WTC11 (cell line): ENCODE measurements at regions not wholly inside any gene's neighbourhood (a gene's known extent, or its start where the extent isn't known, plus 50 kb on each side); places are given as distances from the start of the nearest gene placed in this dataset.

ENCODE experiments used
- ATAC-seq: fragments of 200-7000 bp; cut with Tn5 transposase; 2 replicates; pipeline ENCODE4 v1.10.0; 2021; ENCODE audit warnings: mild to moderate bottlenecking, moderate library complexity
- CTCF ChIA-PET: fragments of 300-600 bp; sonication (Branson Sonifier 250); formaldehyde crosslinking; loops from one replicate; lab custom pipeline; 2021; ENCODE audit warnings: antibody characterized with exemption; lab: Charles Lee
- POLR2A ChIA-PET: fragments of 350-600 bp; sonication (Branson Sonifier 250); formaldehyde crosslinking; loops from one replicate; lab custom pipeline; 2021; ENCODE audit warnings: antibody characterized with exemption; lab: Charles Lee
- DNase-seq: peaks from one replicate; pipeline ENCODE4 v3.0.0; 2021; ENCODE audit warnings: low spot score
- H3K27ac Mint-ChIP-seq: 2 replicates; pipeline ENCODE4 v1.8.0; 2021; ENCODE audit warnings: mixed read lengths
- H3K27me3 Mint-ChIP-seq: 2 replicates; pipeline ENCODE4 v1.8.0; 2021; ENCODE audit warnings: low read depth, mild to moderate bottlenecking, moderate library complexity, mixed read lengths
- H3K36me3 Mint-ChIP-seq: 2 replicates; pipeline ENCODE4 v1.8.0; 2021; ENCODE audit warnings: mixed read lengths
- H3K4me1 Mint-ChIP-seq: 2 replicates; pipeline ENCODE4 v1.8.0; 2022; ENCODE audit warnings: mixed read lengths
- H3K4me3 Mint-ChIP-seq: 2 replicates; pipeline ENCODE4 v1.8.0; 2021; ENCODE audit warnings: mild to moderate bottlenecking, moderate library complexity, mixed read lengths
- H3K9me3 Mint-ChIP-seq: 2 replicates; pipeline ENCODE4 v1.8.0; 2021; ENCODE audit warnings: mixed read lengths
- CBFB ChIP-seq: sonication (generic); formaldehyde crosslinking; IDR thresholded peaks from 2 replicates; pipeline ENCODE4 v1.8.1; 2022; ENCODE audit warnings: mild to moderate bottlenecking, low read depth, missing genetic modification reagents
- CREB1 ChIP-seq: sonication (generic); formaldehyde crosslinking; IDR thresholded peaks from 2 replicates; pipeline ENCODE4 v1.8.0; 2023; ENCODE audit warnings: mild to moderate bottlenecking, missing genetic modification reagents
- ELF4 ChIP-seq: sonication (generic); formaldehyde crosslinking; IDR thresholded peaks from 2 replicates; pipeline ENCODE4 v1.8.1; 2022; ENCODE audit warnings: low read depth, mild to moderate bottlenecking, moderate library complexity, missing genetic modification reagents
- GRHL2 ChIP-seq: fragments of 250-450 bp; sonication (Bioruptor Pico); IDR thresholded peaks from 2 replicates; pipeline ENCODE4 v1.8.0; 2022; ENCODE audit warnings: mild to moderate bottlenecking, moderate library complexity; ENCODE audit not compliant: insufficient replicate concordance, severe bottlenecking
- GTF2I ChIP-seq: fragments of 250-450 bp; sonication (Bioruptor Pico); conservative IDR thresholded peaks from 2 replicates; pipeline ENCODE4 v1.4.0; 2021; ENCODE audit warnings: mild to moderate bottlenecking
- MYBL2 ChIP-seq: sonication (generic); formaldehyde crosslinking; IDR thresholded peaks from 2 replicates; pipeline ENCODE4 v1.8.1; 2023; ENCODE audit warnings: mild to moderate bottlenecking, moderate library complexity, missing genetic modification reagents
- NFATC4 ChIP-seq: fragments of 250-450 bp; sonication (Bioruptor Pico); IDR thresholded peaks from 2 replicates; pipeline ENCODE4 v1.9.0; 2021; ENCODE audit warnings: mild to moderate bottlenecking
- TEAD4 ChIP-seq: sonication (generic); formaldehyde crosslinking; IDR thresholded peaks from 2 replicates; pipeline ENCODE4 v1.8.0; 2022; ENCODE audit warnings: mild to moderate bottlenecking, missing genetic modification reagents
- ZBTB21 ChIP-seq: sonication (generic); formaldehyde crosslinking; IDR thresholded peaks from 2 replicates; pipeline ENCODE4 v1.8.1; 2023; ENCODE audit warnings: mild to moderate bottlenecking, missing genetic modification reagents, borderline replicate concordance
- ZNF232 ChIP-seq: sonication (generic); formaldehyde crosslinking; IDR thresholded peaks from 2 replicates; pipeline ENCODE4 v1.8.0; 2022; ENCODE audit warnings: mild to moderate bottlenecking, missing genetic modification reagents
- ZNF317 ChIP-seq: sonication (generic); formaldehyde crosslinking; IDR thresholded peaks from 2 replicates; pipeline ENCODE4 v1.8.1; 2023; ENCODE audit warnings: low read depth, mild to moderate bottlenecking, moderate library complexity, missing genetic modification reagents, borderline replicate concordance
- ZNF423 ChIP-seq: fragments of 250-450 bp; sonication (Bioruptor Pico); IDR thresholded peaks from 2 replicates; pipeline ENCODE4 v2.1.2; 2022; ENCODE audit warnings: mild to moderate bottlenecking, moderate library complexity
- ZNF671 ChIP-seq: fragments of 250-450 bp; sonication (Bioruptor Pico); IDR thresholded peaks from 2 replicates; pipeline ENCODE4 v1.8.0; 2021; ENCODE audit warnings: mild to moderate bottlenecking
- TF ChIP-seq, protein P1 (sequence below): fragments of 250-450 bp; sonication (Bioruptor Pico); IDR thresholded peaks from 2 replicates; pipeline ENCODE4 v1.8.0; 2021; ENCODE audit warnings: mild to moderate bottlenecking
- TF ChIP-seq, protein P2 (sequence below): sonication (generic); formaldehyde crosslinking; IDR thresholded peaks from 2 replicates; pipeline ENCODE4 v1.8.0; 2022; ENCODE audit warnings: missing genetic modification reagents
- TF ChIP-seq, protein P3 (sequence below): fragments of 250-450 bp; sonication (Bioruptor Pico); IDR thresholded peaks from 2 replicates; pipeline ENCODE4 v1.9.0; 2021; ENCODE audit warnings: moderate library complexity, mild to moderate bottlenecking, inconsistent platforms, borderline replicate concordance
- TF ChIP-seq, protein P4 (sequence below): sonication (generic); formaldehyde crosslinking; IDR thresholded peaks from 2 replicates; pipeline ENCODE4 v1.8.1; 2022; ENCODE audit warnings: low read depth, mild to moderate bottlenecking, moderate library complexity, missing genetic modification reagents, borderline replicate concordance
- TF ChIP-seq, protein P5 (sequence below): sonication (generic); formaldehyde crosslinking; IDR thresholded peaks from 2 replicates; pipeline ENCODE4 v1.8.1; 2022; ENCODE audit warnings: low read depth, missing genetic modification reagents, borderline replicate concordance
- TF ChIP-seq, protein P6 (sequence below): sonication (generic); formaldehyde crosslinking; IDR thresholded peaks from 2 replicates; pipeline ENCODE4 v1.8.1; 2023; ENCODE audit warnings: mild to moderate bottlenecking, missing genetic modification reagents, moderate library complexity
- TF ChIP-seq, protein P7 (sequence below): sonication (generic); formaldehyde crosslinking; IDR thresholded peaks from 2 replicates; pipeline ENCODE4 v1.8.1; 2023; ENCODE audit warnings: mild to moderate bottlenecking, missing genetic modification reagents, moderate library complexity
- TF ChIP-seq, protein P8 (sequence below): fragments of 250-450 bp; sonication (Bioruptor Pico); IDR thresholded peaks from 2 replicates; pipeline ENCODE4 v1.9.0; 2021; ENCODE audit warnings: mild to moderate bottlenecking

DNA sequence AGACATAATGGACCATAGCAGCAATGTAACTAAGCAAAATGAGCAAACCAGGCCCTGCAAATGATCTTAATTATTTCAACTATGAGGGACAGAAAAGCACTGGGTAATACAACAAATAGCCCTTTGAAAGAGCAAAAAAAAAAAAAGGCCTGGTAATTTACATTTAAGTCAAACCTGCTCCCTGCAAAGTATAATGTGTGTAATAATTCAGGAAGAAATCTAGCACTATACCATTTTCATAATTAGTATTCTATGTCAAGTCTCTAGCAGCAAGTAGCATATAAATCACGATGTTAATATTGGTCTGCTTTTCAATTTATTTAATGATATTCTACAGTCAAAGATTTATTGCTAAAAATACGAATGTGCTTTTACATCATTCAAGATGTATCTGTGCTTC, 489.6 kb downstream of the BMP2 start (continued):
- TF ChIP-seq, protein P1, sequence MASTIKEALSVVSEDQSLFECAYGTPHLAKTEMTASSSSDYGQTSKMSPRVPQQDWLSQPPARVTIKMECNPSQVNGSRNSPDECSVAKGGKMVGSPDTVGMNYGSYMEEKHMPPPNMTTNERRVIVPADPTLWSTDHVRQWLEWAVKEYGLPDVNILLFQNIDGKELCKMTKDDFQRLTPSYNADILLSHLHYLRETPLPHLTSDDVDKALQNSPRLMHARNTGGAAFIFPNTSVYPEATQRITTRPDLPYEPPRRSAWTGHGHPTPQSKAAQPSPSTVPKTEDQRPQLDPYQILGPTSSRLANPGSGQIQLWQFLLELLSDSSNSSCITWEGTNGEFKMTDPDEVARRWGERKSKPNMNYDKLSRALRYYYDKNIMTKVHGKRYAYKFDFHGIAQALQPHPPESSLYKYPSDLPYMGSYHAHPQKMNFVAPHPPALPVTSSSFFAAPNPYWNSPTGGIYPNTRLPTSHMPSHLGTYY (CRISPR knock-in tag) = no peak
- TF ChIP-seq ZBTB21 (CRISPR knock-in tag) = no peak
- no peak for TF ChIP-seq TEAD4 (CRISPR knock-in tag)
- TF ChIP-seq, protein P2, sequence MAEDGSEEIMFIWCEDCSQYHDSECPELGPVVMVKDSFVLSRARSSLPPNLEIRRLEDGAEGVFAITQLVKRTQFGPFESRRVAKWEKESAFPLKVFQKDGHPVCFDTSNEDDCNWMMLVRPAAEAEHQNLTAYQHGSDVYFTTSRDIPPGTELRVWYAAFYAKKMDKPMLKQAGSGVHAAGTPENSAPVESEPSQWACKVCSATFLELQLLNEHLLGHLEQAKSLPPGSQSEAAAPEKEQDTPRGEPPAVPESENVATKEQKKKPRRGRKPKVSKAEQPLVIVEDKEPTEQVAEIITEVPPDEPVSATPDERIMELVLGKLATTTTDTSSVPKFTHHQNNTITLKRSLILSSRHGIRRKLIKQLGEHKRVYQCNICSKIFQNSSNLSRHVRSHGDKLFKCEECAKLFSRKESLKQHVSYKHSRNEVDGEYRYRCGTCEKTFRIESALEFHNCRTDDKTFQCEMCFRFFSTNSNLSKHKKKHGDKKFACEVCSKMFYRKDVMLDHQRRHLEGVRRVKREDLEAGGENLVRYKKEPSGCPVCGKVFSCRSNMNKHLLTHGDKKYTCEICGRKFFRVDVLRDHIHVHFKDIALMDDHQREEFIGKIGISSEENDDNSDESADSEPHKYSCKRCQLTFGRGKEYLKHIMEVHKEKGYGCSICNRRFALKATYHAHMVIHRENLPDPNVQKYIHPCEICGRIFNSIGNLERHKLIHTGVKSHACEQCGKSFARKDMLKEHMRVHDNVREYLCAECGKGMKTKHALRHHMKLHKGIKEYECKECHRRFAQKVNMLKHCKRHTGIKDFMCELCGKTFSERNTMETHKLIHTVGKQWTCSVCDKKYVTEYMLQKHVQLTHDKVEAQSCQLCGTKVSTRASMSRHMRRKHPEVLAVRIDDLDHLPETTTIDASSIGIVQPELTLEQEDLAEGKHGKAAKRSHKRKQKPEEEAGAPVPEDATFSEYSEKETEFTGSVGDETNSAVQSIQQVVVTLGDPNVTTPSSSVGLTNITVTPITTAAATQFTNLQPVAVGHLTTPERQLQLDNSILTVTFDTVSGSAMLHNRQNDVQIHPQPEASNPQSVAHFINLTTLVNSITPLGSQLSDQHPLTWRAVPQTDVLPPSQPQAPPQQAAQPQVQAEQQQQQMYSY (CRISPR knock-in tag) = no peak

DNA sequence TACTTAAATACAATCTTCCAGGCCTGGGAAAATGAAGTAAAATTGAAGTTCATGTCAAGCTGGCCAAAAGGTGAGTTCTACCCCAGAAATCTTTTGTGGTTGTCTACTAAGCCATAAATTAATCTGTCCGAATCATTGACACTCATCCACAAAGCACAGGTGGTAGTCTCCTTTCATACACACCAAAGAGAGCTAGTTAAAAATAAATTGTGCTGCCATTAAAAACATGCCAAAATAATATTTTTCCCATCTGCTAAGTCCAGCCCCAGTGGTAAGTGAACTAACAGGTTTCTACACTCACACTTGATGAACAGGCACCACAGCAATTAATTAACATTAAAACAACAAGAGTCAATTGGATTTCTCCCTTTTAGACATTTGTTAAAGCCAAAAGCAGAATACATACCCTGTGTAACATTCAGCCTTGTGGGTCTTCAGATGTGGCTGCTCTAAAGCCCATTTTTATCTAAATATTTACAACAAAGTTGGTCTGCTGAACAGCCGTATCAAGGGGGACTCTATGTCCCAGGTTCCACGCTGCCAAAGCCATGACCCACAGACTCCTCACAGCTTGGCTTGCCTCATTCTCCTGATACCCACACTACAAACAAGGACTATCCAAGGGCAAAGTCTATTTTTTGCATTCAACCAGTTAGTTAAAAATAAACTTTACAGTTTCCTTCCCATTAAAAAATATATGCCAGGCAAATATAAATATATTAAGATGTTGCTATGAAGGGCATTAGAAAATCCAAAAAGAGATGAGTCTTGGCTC, 490.4 kb downstream of the BMP2 start:
- Mint-ChIP-seq H3K27ac (no peak overlapping the region), H3K27me3 (no peaks in the 10 kb centered on the region), H3K36me3 (no peaks in the 10 kb centered on the region), H3K4me1 (peaks cover under 1% of the 10 kb centered on the region; the same call in 1 of the 2 replicates), H3K4me3 (no peak overlapping the region), H3K9me3 (peaks cover 4% of the 10 kb centered on the region; the same call in 1 of the 2 replicates)
- CTCF ChIA-PET = interaction anchor here (1.0 kb wide), 1 partner anchor 28 kb away, joined by 3 read pairs; no protein-coding TSS in a partner anchor
- DNase-seq = no peak
- no peak for TF ChIP-seq CREB1
- TF ChIP-seq, protein P3, sequence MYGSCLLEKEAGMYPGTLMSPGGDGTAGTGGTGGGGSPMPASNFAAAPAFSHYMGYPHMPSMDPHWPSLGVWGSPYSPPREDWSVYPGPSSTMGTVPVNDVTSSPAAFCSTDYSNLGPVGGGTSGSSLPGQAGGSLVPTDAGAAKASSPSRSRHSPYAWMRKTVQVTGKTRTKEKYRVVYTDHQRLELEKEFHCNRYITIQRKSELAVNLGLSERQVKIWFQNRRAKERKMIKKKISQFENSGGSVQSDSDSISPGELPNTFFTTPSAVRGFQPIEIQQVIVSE (CRISPR knock-in tag) = no peak
- no peak for TF ChIP-seq ZNF232 (CRISPR knock-in tag)
- TF ChIP-seq, protein P4, sequence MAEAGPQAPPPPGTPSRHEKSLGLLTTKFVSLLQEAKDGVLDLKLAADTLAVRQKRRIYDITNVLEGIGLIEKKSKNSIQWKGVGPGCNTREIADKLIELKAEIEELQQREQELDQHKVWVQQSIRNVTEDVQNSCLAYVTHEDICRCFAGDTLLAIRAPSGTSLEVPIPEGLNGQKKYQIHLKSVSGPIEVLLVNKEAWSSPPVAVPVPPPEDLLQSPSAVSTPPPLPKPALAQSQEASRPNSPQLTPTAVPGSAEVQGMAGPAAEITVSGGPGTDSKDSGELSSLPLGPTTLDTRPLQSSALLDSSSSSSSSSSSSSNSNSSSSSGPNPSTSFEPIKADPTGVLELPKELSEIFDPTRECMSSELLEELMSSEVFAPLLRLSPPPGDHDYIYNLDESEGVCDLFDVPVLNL (CRISPR knock-in tag) = no peak
- no peak for TF ChIP-seq NFATC4 (CRISPR knock-in tag)
- no peak for TF ChIP-seq GTF2I (CRISPR knock-in tag)
- no peak for TF ChIP-seq ZNF317 (CRISPR knock-in tag)
- no peak for TF ChIP-seq MYBL2
- TF ChIP-seq ELF4 (CRISPR knock-in tag) = no peak
- TF ChIP-seq, protein P5, sequence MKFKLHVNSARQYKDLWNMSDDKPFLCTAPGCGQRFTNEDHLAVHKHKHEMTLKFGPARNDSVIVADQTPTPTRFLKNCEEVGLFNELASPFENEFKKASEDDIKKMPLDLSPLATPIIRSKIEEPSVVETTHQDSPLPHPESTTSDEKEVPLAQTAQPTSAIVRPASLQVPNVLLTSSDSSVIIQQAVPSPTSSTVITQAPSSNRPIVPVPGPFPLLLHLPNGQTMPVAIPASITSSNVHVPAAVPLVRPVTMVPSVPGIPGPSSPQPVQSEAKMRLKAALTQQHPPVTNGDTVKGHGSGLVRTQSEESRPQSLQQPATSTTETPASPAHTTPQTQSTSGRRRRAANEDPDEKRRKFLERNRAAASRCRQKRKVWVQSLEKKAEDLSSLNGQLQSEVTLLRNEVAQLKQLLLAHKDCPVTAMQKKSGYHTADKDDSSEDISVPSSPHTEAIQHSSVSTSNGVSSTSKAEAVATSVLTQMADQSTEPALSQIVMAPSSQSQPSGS = no peak
- TF ChIP-seq, protein P6, sequence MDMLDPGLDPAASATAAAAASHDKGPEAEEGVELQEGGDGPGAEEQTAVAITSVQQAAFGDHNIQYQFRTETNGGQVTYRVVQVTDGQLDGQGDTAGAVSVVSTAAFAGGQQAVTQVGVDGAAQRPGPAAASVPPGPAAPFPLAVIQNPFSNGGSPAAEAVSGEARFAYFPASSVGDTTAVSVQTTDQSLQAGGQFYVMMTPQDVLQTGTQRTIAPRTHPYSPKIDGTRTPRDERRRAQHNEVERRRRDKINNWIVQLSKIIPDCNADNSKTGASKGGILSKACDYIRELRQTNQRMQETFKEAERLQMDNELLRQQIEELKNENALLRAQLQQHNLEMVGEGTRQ = no peak
- no peak for TF ChIP-seq ZNF671 (CRISPR knock-in tag)
- no peak for TF ChIP-seq GRHL2 (CRISPR knock-in tag)
- no peak for TF ChIP-seq CBFB
- TF ChIP-seq, protein P7, sequence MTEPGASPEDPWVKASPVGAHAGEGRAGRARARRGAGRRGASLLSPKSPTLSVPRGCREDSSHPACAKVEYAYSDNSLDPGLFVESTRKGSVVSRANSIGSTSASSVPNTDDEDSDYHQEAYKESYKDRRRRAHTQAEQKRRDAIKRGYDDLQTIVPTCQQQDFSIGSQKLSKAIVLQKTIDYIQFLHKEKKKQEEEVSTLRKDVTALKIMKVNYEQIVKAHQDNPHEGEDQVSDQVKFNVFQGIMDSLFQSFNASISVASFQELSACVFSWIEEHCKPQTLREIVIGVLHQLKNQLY (CRISPR knock-in tag) = no peak
- TF ChIP-seq ZNF423 (CRISPR knock-in tag) = no peak
- TF ChIP-seq, protein P8, sequence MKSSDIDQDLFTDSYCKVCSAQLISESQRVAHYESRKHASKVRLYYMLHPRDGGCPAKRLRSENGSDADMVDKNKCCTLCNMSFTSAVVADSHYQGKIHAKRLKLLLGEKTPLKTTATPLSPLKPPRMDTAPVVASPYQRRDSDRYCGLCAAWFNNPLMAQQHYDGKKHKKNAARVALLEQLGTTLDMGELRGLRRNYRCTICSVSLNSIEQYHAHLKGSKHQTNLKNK (CRISPR knock-in tag) = no peak
- ATAC-seq = no peak
- POLR2A ChIA-PET = no interaction called here
